C4-2B (cell line): ENCODE measurements at regions not wholly inside any gene's neighbourhood (a gene's known extent, or its start where the extent isn't known, plus 50 kb on each side); places are given as distances from the start of the nearest gene placed in this dataset.

Experiments
- H3K27ac ChIP-seq: fragments of 450-650 bp; 2 replicates; pipeline ENCODE4 v1.5.1; 2017
- ZFX ChIP-seq: fragments of 450-650 bp; IDR thresholded peaks from 2 replicates; pipeline ENCODE4 v1.6.1; 2017
- TF ChIP-seq, protein P1 (sequence below): fragments of 450-650 bp; conservative IDR thresholded peaks from 2 replicates; pipeline ENCODE4 v1.5.1; 2017; ENCODE audit warnings: mild to moderate bottlenecking

DNA sequence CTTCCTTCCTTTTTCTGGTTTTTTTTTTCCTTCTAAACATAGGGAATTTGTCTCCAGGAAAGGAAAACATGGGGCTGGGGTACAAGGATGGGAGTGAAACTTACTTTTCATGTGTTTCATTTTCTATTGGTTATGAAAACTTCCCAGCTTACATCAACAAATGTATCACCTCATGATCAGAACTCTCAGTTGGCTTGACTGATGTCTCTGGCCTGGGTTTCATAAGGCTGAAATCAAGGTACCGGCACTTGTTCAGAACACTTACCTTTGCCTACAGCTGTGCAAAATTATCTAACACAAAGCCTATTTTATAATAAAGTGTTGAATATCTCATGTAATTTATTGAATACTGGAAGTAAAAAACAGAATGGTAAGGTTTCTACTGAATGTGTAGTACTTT is 91.8 kb upstream of the STT3B start:
- H3K27ac ChIP-seq: no peak overlapping the region
- TF ChIP-seq, protein P1, sequence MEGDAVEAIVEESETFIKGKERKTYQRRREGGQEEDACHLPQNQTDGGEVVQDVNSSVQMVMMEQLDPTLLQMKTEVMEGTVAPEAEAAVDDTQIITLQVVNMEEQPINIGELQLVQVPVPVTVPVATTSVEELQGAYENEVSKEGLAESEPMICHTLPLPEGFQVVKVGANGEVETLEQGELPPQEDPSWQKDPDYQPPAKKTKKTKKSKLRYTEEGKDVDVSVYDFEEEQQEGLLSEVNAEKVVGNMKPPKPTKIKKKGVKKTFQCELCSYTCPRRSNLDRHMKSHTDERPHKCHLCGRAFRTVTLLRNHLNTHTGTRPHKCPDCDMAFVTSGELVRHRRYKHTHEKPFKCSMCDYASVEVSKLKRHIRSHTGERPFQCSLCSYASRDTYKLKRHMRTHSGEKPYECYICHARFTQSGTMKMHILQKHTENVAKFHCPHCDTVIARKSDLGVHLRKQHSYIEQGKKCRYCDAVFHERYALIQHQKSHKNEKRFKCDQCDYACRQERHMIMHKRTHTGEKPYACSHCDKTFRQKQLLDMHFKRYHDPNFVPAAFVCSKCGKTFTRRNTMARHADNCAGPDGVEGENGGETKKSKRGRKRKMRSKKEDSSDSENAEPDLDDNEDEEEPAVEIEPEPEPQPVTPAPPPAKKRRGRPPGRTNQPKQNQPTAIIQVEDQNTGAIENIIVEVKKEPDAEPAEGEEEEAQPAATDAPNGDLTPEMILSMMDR: no peak
- no peak for TF ChIP-seq ZFX

DNA sequence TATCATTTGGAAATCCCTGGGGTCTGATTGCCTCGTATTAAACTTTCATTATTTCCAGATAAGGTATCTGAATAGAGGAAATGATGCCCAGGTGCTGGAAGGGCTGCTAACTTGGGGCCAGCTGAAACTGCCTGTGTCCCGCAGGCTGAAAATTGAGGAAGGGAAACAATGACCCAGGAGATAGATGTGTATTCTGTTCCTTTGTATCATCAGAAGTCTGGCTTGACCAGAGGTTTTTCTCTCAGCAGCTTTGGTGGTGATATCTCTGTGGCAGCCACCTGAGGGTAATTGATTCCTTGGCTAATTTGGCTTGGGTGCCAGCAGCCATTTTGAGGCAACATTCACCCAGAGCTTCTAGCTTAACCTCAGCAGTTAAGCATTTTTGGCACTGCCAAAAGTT is 90.0 kb upstream of the STT3B start:
- H3K27ac ChIP-seq: no peak overlapping the region
- TF ChIP-seq, protein P1: no peak
- no peak for TF ChIP-seq ZFX

DNA sequence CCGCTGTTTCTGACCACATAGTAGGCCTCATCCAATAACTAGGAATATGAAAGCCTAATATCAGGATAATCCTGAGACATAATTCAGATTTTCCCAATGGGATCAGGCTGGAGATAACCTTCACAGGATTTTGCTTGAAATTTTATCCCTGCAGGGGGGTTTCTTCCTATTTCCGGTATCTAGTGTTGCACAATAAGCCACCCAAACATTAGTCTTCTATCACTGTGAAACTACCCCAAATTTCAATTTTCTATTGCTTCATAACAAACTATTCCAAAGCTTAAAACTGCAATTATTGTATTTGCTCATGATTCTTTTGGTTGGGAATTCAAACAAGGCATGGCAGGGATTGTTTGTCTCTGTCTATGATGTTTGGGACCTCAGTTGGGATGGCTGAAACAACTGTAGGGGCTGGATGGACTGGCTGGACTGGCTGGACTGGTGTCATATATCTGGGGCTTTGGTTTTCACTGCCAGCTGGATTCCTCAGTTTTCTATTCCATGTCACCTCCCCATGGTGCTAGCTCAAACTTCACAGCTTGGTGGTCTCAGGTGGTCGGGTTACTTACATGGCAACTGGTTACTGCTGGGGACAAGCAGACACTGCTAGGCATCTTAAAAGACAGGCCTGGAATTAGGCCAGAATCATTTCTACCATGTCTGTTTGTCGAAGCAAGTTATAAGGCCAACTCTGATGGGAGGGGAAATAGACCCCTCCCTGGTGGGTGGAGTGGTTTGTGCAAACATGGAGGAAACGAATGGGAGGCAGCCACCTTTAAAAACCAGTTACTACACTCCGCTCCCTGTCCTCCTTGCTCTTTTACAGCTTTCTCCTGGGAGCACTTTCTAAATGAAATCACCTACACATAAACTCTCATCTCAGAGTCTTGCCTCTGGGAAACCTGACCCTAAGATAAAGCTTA is 88.2 kb upstream of the STT3B start:
- TF ChIP-seq ZFX: no peak
- TF ChIP-seq, protein P1: no peak
- H3K27ac ChIP-seq: no peak overlapping the region

DNA sequence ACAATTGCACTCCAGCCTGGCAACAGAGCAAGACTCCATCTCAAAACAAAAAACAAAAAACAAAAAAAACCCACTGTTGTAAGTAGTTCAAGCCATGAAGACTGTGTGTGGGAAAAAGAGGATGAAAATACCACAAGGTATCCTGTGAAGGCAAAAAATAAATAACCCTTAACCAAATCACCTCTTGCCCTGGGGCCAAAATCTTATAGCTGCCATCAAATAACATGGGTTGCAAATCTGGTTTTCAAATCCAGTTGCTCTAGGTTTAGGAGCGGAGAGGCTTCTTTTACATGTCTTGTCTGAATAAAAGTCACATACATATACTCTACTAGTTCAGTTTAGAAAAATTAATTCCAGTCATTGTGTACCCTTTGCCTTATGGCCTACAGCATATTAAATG is 87.0 kb upstream of the STT3B start:
- no peak overlapping the region for H3K27ac ChIP-seq
- TF ChIP-seq, protein P1: no peak
- no peak for TF ChIP-seq ZFX

DNA sequence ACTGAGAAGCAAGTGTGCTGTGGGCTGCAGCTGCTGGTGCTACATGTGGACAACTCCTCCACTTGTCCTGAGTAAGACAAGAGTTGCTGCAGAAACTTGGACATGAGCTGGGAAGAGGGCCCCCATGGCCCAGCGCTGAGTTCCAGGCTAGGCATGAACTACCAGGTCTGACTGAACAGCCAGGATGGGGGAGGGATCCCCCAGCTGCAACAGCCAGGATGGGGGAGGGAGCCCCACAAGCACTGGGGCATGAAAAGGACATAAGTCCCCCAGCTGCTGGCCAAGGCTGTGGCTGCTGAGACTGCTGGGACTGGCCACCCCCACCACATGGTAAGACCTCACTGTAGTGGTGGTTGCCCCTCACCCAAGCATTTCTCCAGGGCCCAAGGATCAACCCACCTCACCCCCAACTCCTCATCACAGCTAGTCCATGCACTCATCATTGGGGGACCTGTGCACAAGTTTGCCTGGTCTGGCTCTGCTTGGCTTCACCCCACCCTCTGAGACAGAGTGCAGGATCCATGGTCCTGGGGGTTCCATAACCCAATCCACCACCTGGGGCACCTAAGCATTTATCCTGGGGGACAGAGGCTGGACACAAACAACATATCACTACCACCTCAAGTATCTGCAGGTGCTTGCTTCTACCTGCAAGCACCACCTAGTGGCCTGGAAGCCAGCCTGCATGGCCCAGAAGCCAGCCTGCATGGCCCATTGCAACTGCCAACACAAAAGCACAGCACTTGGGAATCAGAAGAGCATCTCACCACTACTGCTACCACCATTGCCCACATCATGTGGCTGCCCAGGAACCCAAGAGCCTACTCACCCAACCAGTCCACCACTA is 84.5 kb upstream of the STT3B start:
- TF ChIP-seq, protein P1: peak; percentile 71
- no peak for TF ChIP-seq ZFX
- H3K27ac ChIP-seq: no peak overlapping the region

DNA sequence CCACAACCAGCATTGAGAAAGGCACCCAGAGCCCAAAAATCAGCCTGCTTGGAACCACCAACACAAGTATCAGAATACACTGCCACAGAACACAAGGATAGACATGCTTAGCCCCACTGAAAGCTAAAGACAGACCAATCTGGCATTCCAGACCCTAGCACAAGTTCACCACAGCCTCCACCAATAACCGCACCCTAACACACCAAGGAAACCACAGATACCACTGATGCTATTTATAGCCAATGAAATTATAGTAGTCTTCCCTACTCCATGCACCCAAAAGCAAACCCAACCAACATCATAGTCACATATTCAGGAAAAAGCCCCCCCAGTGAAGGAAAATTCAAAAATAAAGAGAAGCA is 83.9 kb upstream of the STT3B start:
- H3K27ac ChIP-seq: no peak overlapping the region
- TF ChIP-seq, protein P1: peak; percentile 45
- TF ChIP-seq ZFX: no peak

DNA sequence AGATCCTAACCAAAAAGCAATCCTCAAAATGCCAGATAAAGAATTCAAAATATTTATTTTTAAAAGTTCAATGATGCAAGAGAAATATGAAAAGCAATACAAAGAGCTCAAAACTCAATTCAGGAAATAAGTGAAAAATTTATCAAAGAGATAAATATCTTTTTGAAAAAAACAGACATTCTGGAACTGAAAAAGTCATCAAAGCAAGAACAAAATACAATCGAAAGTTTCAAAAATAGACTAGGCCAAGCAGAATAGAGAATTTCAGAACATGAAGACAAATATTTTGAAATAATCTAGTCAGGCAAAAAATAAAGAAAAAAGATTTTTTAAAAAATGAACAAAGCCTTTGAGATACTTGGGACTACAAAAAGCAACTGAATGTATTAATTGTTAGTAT is 83.4 kb upstream of the STT3B start:
- TF ChIP-seq, protein P1: no peak
- no peak for TF ChIP-seq ZFX
- no peak overlapping the region for H3K27ac ChIP-seq
